ENCODE measurements at regions not wholly inside any gene's neighbourhood (a gene's known extent, or its start where the extent isn't known, plus 50 kb on each side); places are given as distances from the start of the nearest gene placed in this dataset.

GRCh38 chr9:90393365-90394152 is 249.1 kb downstream of the DIRAS2 start:
- no peak for DNase-seq

- no peak for DNase-seq
Observed at GRCh38 chr9:90394871-90395270, 247.8 kb downstream of the DIRAS2 start.

GRCh38 chr9:90400091-90400490 is 242.5 kb downstream of the DIRAS2 start:
- DNase-seq, result no peak

GRCh38 chr9:90408659-90409058 is 234.0 kb downstream of the DIRAS2 start:
- DNase-seq, result no peak

GRCh38 chr9:90419221-90419851 is 223.3 kb downstream of the DIRAS2 start:
- DNase-seq, result no peak

- DNase-seq, result no peak
Observed at GRCh38 chr9:90420211-90420610, 222.4 kb downstream of the DIRAS2 start.

GRCh38 chr9:90420768-90421513 is 221.7 kb downstream of the DIRAS2 start:
- DNase-seq, result no peak

- DNase-seq, result no peak
Observed at GRCh38 chr9:90421786-90422185, 220.8 kb downstream of the DIRAS2 start.

GRCh38 chr9:90423661-90424193 is 218.9 kb downstream of the DIRAS2 start:
- DNase-seq, result no peak

GRCh38 chr9:90428517-90428916 is 214.1 kb downstream of the DIRAS2 start:
- DNase-seq, result no peak

- no peak for DNase-seq
Observed at GRCh38 chr9:90432951-90433350, 209.7 kb downstream of the DIRAS2 start.

- DNase-seq, result no peak
Observed at GRCh38 chr9:90433398-90433941, 209.2 kb downstream of the DIRAS2 start.

- DNase-seq, result no peak
Observed at GRCh38 chr9:90441814-90442213, 200.8 kb downstream of the DIRAS2 start.

GRCh38 chr9:90442723-90443122 is 199.9 kb downstream of the DIRAS2 start:
- DNase-seq, result no peak

- DNase-seq, result no peak
Observed at GRCh38 chr9:90444609-90445204, 197.9 kb downstream of the DIRAS2 start.

- DNase-seq, result no peak
Observed at GRCh38 chr9:90445391-90445790, 197.2 kb downstream of the DIRAS2 start.

- DNase-seq, result no peak
Observed at GRCh38 chr9:90446200-90446948, 196.2 kb downstream of the DIRAS2 start.

GRCh38 chr9:90447773-90448172 is 194.9 kb downstream of the DIRAS2 start:
- DNase-seq, result no peak

- DNase-seq, result no peak
Observed at GRCh38 chr9:90449213-90449925, 193.3 kb downstream of the DIRAS2 start.

- DNase-seq, result no peak
Observed at GRCh38 chr9:90451804-90452203, 190.8 kb downstream of the DIRAS2 start.

- no peak for DNase-seq
Observed at GRCh38 chr9:90455316-90455715, 187.3 kb downstream of the DIRAS2 start.

Measured in CD4-positive, alpha-beta T cell treated with Interleukin-12 subunit alpha and Interleukin-12 subunit beta, for 1 hour (primary cell).